ENCODE measurements at regions not wholly inside any gene's neighbourhood (a gene's known extent, or its start where the extent isn't known, plus 50 kb on each side); places are given as distances from the start of the nearest gene placed in this dataset.

DNA sequence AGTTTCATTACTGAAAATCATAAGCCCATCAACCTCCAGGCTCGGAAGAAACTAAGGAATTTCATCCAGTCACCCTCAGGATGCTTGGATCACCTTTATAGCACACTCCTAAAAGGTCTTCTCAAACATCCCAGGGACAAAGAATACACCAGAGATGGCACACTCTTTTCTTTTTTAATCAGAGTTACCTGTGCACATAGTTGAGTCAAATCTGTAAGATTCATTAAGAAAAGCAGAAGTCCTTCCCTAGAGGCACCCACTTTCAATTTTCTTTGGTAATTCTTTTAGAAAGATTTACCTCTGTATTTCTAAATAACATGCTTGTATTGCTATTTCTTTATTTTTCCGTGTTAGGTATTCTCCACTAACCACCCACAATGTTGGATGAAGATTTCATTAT is 50.6 kb upstream of the IL6 start:
- FAIRE-seq = no peak
- DNase-seq (ENCODE audit: low spot score) = no peak

DNA sequence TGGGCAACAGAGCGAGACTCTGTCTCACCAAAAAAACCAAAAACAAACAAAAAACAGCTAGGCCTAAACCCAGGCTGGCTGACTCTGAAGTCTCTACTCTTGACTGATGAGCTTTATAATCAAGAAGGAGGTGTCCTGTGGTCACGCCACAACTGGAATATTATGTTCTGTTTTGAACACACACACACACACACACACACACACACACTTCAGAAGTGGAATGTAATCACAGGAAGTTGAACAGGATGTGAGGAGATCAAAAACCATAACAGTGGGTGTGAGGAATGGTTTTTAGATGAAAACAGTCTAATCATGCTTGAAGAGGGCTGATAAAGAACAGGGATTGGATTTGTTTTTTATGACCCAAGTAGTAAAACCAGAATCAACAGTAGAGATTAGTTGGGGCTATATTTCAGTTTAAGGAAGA is 51.1 kb upstream of the IL6 start:
- DNase-seq (ENCODE audit: low spot score) = no peak
- no peak for FAIRE-seq

DNA sequence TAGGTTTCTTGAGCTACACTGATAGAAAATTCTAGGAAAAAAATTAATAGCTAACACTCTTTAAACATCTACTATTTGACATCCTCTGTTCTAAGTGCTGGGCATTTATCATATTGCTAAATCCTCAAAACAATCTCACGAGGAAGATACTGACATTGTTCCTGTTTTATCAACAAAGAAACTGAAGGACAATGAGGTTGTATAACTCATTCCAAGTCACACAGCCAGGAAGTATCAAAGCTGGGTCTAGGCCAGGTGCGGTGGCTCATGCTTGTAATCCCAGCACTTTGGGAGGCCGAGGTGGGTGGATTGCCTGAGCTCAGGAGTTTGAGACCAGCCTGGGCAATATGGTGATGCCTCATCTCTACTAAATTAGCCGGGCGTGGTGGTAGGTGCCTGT is 51.6 kb upstream of the IL6 start:
- FAIRE-seq (no peak), DNase-seq (ENCODE audit: low spot score) (no peak)

DNA sequence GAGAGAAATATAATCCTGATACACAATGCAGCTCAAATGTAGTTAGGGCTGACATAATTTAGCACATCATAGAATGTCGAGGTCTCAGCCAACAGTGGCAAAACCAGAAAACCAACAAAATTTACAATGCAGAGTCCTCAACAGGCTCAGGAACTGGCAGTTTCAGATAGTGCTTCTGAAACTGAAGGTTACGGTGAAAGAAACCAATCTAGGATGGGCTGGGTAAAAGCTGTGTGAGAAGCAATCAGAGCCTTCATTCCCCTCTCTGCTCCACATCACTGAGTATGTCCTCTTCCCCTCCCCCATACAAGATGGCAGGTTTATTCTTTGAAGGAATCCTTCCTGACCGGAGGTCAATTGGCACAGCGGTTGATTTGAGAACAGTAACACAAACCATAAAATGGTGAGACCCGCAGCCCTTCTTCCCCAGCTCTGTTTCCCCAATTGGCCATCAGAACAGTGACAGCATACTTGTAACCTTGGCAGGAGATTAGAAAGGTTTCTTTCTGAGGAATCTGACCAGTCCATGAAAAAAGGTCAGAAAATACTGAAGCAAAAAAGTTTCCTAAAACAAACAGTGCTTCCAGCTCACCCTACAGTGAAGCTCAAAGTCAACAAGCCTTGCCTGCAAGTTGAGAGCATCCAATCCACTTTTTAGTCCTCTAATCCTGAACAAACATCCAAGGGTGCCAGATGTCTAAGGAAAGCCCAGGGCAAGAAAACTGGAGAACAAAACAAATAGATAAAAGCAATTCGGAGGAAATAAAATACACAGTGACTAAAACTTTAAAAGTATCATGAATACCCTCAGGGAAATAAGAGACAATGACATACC is 53.9 kb upstream of the IL6 start:
- DNase-seq (ENCODE audit: low spot score) (no peak), FAIRE-seq (no peak)

DNA sequence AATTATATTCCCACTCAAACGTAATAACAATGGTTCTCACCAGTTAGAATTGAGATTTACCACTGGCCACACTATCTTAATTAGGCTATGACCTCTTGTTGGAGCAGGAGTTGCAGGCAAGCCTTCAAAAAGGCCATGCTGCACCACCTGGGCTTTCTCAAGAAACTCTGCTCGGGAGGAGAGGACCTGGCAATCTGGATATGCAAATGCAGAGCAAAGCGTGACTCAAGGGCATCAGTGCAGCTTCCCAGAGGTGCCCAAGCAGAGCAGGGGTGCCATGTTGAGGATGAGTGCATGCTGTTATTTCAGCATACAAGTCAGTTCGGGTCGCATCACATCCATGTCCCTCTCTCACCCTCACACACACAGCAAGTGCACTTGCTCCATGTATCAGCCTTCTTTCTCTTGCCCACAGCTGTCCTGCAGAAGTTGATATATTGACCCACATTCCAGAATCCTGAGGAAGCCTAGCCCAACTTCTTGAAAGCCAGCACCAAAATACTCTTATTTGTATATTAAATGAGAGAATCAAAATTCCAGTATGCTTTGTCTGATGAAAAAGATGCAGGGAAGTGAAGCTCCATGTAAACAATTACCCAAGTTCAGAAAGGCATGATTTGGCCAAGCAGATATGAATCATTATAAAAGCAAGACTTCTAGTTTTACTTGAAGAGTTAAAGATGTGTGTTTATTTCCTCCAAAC is 55.7 kb upstream of the IL6 start:
- DNase-seq (ENCODE audit: low spot score) (no peak), FAIRE-seq (no peak)

DNA sequence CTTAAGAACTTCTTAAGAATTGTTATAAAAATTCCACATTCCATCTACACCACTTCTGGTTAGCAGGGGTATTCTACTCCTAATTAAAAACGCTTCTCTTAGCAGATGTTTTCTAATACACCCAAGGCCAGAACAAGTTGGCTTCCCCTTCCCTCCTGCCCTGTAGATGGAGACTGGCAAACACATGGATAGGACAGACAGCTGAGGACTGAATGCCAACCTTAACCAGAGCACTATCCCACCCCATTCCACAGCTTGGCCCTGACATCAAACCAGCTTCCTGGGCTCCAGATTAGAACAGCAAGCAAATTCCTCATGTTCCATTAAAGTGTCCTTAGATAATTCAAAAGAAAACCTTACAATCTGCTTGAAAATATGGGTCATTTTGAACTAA is 56.6 kb upstream of the IL6 start:
- no peak for DNase-seq (ENCODE audit: low spot score)
- FAIRE-seq = no peak

DNA sequence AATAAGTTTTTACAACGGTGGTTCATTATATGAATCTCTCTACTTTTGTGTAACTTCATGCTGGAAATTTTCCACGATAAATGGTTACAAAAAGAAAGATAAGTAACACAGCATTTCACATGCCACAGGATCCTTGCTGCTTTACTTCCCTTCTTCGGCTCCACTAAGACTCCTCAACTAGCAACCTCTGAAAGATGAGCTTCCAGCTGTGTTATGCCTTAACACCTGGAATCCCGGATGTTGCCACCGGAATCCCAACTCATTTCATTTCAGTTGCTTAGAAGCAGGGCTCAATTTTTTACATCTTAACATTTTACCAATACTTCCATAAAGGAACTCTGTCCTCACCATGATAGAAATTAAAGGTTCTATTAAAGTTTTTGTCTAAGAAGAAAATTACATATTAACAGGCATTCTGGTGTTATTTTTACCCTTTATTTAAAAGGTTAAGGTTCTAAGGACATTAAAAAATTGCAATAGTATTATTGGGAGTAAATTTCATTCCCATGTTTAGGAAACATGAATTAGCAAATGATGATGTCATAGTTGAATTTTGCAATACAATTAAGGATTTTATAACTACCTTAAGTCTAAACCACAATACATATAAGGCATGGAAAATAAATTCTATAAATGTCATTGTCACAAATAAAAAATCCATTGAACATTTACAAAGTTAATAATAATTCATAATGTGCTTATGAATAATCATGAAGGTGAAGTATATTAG is 57.1 kb upstream of the IL6 start:
- FAIRE-seq (no peak), DNase-seq (ENCODE audit: low spot score) (no peak)

DNA sequence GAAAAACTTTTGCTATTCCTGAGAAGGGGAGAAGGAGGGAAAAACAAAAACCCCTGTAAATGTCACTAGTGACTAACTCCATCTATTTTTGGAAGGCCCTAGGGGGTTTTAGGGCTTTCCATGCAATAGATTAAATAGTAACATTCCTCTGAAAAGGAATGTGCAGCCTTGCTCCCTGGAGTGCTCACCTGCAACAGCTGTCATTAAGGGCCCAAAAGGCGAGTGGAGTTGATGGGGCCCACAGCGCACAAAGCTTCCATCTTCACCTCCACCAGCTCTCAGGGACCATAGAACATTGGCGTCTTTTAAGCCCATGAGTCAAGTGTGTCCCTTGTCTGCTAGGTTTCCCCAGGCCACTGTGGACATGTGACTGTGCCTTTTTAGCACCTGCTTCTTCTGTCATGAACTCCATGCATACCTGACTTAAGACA is 58.0 kb upstream of the IL6 start:
- FAIRE-seq (no peak), DNase-seq (ENCODE audit: low spot score) (no peak)

DNA sequence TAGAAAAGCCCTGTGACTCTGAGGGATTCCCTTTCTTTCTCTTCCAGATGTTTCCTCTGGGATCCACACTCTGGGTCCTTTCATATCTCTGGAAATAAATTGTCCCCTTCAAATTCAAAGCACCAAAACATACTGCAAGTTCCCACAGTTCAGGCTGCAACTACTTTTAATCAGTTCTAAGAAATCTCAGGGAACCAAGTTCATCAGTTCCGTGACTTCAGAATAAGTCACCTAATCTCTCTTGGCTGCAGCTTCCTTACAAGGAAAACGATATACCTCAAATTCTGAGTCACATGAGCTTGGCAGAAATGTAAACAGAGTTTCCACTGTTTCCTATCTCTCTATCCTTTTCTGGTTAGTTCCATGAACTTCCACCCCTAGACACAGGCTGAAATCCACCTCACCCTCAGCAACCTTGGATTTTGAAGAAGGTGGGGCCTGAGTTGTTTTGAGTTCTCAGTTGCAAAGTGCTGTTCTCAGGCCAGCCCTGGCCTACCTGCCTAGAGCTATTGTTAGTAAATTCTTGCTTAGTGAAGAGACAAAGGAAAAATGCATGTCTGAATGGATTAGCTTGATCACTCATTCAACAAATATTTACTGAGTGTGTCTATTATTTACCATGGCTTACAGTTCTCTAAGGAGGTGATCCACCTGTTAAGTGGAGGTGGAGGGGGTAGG is 59.3 kb upstream of the IL6 start:
- DNase-seq (ENCODE audit: low spot score) = peak; percentile 22

DNA sequence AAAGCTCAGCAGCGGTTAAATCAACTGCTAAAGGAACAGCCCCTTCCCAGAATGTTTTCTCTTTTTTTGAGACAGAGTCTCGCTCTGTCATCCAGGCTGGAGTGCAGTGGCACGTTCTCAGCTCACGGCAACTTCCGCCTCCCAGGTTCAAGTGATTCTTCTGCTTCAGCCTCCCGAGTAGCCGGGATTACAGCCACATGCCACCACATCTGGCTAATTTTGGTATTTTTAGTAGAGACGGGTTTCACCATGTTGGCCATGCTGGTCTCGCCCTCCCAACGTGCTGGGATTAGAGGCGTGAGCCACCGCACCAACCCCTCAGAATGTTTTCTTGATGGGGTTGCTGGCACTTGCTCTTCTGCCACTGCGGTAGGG is 59.8 kb upstream of the IL6 start:
- DNase-seq (ENCODE audit: low spot score) = no peak
- FAIRE-seq = no peak

More for the DNA sequence above, 59.3 kb upstream of the IL6 start:
- no peak for FAIRE-seq

DNA sequence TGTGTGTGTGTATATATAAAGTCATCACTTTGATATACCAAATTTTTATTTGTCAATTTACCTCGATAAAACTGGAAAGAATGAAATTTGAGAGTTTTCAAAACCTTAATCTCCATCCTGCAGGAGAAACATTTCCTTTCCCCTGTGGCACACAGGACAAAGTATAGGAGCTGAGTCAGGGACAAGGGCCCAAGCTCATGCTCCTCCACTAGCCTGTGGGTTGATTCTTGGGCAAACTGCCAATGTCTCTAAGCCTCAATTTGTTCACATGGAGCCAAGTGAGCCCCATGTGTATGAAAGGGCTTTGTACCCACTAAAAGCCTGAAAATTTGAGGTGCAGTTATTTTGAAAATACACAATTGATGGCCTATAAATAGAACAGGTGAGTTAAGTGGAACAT is 60.3 kb upstream of the IL6 start:
- FAIRE-seq (no peak), DNase-seq (ENCODE audit: low spot score) (peak; percentile 33)

DNA sequence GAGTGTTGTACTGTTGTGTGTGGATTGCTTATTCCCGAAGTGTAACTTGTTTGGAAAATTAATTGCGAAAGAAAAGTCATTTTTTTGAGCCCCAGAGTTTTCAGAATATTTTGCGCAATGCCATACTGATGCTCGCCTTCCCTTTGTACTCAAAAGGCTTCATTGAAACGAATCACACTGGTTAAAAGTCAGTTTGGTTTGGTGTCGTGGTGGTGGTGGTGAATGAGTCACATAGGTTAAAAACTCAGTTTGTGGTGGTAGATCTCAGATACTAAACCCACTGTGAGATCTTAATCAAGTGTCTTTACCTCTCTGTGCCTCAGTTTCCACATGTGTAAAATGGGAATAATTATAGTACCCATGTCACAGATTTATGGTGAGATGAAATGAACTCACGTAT is 61.1 kb upstream of the IL6 start:
- no peak for FAIRE-seq
- no peak for DNase-seq (ENCODE audit: low spot score)

DNA sequence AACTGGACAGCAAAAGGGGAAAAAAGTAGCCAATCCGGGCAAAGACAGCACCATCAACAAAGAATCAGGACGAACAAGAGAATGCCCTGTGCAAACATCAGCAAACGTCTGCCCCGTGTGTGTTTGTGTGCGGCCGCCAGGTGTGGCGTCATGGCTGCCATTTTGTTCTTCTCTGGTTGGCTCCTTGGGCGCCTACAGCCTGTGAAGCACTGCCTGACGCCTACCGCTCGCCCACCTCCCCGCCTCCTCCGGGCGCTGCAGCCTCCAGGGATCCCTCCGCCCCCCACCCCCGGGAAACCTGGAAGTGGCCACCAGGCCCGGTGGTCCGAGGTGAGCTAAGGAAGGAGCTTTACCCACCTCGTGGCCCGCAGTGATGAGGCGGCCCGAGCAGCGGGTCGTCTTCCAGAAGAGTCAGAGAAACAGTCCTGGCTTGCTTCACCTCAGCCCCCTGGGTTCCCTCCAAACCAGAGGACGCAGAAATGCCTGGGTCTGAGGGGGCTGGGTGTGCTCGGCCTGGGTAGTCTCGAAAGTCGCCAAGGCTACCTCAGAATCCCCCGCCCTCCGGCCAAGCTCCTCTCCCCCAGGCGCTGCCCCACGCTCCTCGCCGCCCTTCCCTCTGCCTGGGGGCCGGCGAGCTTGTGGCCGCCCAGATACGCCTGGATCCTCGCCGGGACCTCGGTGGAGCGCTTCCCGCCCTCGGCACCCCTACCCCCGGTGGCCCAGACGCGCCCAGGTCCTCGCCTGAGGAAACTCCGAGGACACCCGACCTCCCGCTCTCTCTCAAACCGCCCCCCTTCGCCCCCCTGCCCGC is 61.8 kb upstream of the IL6 start:
- FAIRE-seq (no peak), DNase-seq (ENCODE audit: low spot score) (no peak)

DNA sequence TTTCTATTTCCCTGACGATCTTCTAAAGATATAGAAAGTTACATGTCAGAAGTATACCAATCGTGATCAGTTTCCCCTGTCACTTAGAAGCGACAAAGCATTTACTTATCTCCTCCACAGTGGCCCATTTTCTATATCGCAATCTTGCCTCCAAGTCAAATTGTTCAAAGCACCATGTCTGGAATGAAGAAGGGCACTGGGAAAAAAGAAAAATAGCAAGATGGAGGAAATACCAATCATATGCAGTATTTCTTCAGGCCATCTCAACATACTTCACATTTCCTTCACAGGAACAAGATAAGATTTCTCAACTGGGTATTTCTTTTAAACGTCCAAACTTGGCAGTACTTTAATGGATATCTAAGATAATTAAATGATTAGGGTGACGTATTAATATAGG is 63.3 kb upstream of the IL6 start:
- FAIRE-seq (no peak), DNase-seq (ENCODE audit: low spot score) (no peak)

DNA sequence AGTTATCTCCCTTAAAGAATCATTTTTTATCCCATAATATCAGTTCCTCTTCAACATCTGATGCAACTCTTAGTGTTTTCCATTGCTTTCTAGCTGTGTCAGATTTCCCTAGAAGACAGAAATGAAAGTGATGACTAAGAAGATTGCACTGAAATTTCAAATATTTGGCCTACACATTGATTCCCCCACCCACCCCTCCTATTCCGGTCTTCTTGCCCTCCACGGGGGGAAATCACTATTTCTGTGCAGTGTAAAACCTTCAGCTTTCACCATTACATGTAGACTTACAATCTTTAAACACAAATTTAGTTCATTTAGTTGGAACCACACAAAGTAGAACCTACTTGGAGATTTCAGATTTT is 63.7 kb upstream of the IL6 start:
- peak; percentile 20 for DNase-seq (ENCODE audit: low spot score)
- FAIRE-seq = no peak

DNA sequence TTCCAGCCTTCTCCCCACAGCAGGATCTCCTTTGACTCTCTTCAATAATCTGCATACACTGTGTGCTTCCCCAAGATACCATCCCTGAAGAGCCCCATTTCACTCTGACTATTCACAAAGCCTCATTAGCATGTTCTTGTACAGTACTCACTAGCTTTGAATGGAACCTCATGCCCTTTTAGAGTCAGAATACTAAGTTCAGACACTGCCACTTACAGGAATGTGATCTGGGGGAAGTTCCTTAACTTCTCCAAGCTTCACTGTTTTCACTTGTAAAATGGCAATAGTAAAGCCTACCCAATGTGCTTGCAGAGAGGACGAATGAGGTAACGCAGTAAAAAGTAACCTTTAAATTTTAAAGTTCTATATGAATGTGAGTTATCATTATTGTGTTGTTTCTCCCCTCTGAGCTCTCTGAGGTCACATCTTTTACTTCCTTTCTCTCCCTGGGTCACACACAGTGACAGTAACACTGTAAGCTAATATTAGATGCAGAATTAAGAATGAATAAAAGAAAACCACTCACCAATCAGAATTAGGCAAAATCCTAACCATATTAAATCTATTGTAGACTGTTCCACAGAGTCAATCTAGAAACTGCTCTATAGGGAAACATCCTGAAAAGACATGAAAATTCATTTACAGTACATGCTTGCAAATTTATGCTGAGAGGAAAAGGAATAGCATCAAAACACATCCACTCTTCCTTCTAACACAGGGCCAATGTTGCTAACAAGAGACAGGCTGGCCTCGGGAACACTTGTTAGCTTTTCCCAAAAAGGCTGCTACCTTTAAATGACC is 64.2 kb upstream of the IL6 start:
- FAIRE-seq (no peak), DNase-seq (ENCODE audit: low spot score) (no peak)

DNA sequence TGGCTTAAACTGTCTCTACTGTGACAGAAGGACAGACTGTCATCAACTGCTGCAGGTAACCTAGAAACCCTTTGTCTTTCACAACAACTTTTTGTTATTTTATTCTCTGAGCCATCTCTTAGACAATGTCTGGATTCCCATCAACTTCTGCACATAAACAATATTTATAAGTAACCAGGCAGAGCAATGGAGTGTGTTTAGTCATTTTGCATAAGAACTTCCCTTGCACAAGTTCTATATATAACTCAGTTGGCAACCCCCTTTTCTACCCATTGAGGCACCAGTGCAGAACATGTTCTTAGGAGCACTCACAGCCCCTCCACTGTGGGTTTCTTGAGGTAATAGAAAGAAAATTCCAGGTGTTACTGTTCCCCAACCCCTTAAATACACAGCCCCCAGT is 65.0 kb upstream of the IL6 start:
- DNase-seq (ENCODE audit: low spot score) (no peak), FAIRE-seq (no peak)

DNA sequence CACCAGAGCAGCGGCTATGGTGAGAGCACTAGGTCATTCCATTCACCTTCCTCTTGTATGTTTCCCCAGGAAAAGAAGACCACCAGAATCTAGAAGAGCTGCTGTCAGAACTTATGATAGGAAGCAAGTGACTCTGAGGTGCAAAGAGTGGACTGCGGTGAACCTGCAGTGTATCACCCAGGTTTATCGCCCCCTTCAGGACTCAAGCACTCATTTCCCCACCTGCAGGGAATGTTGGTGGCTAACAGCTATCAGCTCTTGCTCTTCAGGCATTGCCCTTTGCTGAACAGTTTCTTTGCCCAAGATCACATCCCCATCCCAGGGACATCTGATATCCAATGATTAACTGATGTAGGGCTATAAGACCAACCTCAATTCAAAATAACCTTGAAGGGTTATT is 66.3 kb upstream of the IL6 start:
- no peak for FAIRE-seq
- DNase-seq (ENCODE audit: low spot score) = no peak

DNA sequence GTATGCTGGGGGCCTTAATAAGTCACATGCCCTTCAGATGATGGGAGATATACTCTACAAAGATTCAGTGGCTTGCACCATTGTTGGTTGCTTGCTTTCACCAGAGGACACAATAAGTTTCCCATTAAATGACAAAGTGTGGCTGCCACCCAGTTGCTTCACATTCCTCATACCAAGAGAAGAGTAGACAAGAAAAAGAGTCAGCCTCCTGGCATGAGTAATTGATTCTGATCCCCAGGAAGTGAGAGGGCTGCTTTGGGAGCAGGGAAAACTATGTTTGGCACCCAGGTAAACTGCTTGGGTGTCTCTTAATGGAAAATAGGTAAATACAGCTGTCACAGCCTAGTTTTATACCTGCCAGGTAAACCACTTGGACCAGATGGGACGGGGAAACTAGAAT is 66.7 kb upstream of the IL6 start:
- FAIRE-seq = no peak
- no peak for DNase-seq (ENCODE audit: low spot score)

DNA sequence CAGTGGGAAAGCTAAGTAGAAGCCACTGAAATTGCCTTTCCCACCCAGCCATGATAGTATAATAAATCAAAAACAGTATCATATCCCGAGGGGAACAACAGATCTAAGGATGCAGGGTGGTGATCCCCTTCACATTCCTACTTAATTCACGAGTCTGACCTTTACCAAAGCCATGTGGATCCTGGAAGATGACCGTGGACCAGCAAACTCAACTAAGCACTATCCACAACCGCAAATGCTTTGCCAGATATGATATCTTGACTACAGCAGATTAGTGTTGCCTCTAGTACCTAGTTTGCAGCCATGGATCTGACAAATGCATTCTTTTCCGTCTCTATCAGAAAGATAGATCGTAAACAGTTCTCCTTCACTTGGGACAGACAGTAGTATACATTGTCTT is 67.3 kb upstream of the IL6 start:
- FAIRE-seq = no peak
- DNase-seq (ENCODE audit: low spot score) = no peak
